H1 (cell line): ENCODE measurements at regions not wholly inside any gene's neighbourhood (a gene's known extent, or its start where the extent isn't known, plus 50 kb on each side); places are given as distances from the start of the nearest gene placed in this dataset.

Experiments
- CTCF ChIA-PET: fragments of 300-600 bp; sonication (Branson Sonifier 250); formaldehyde crosslinking; loops from one replicate; lab custom pipeline; 2021; ENCODE audit not compliant: partially characterized antibody; lab: Charles Lee
- POLR2A ChIA-PET: fragments of 300-600 bp; sonication (Branson Sonifier 250); formaldehyde crosslinking; loops from one replicate; lab custom pipeline; 2021; ENCODE audit warnings: inconsistent platforms; ENCODE audit not compliant: partially characterized antibody; lab: Charles Lee
- DNase-seq, 2 experiments: peaks; one replicate each; pipeline versions ENCODE4 v3.0.0 to v3.0.0-alpha.2; 2010 to 2022; ENCODE audit warnings: low spot score in 2 of 2, low read depth in 1 of 2, mixed read lengths in 1 of 2
- FAIRE-seq: peaks from 2 replicates; lab custom pipeline; 2011; peaks lifted over from hg19 to GRCh38; lab: Jason Lieb, UNC
- H2AFZ ChIP-seq: 2 replicates; pipeline ENCODE4 v1.8.1; 2012; ENCODE audit warnings: low read length, inconsistent platforms
- H2AK5ac ChIP-seq: 2 replicates; pipeline ENCODE4 v1.6.1; 2013; ENCODE audit warnings: low read depth, low read length
- H2BK120ac ChIP-seq: replicated peaks from 2 replicates; pipeline ENCODE3; 2013; ENCODE audit warnings: low read depth, low read length, inconsistent platforms
- H2BK12ac ChIP-seq: 2 replicates; pipeline ENCODE4 v1.6.1; 2013; ENCODE audit warnings: low read depth, low read length
- H2BK15ac ChIP-seq: 2 replicates; pipeline ENCODE4 v1.6.1; 2013; ENCODE audit warnings: low read length
- H2BK20ac ChIP-seq: 2 replicates; pipeline ENCODE4 v1.6.1; 2013; ENCODE audit warnings: low read length
- H2BK5ac ChIP-seq: 2 replicates; pipeline ENCODE4 v1.6.1; 2013; ENCODE audit warnings: low read depth, low read length
- H3K14ac ChIP-seq: 2 replicates; pipeline ENCODE4 v1.6.1; 2013; ENCODE audit warnings: inconsistent platforms; ENCODE audit not compliant: insufficient read length
- H3K18ac ChIP-seq: 2 replicates; pipeline ENCODE4 v1.6.1; 2013; ENCODE audit warnings: low read length; ENCODE audit errors: extremely low read depth
- H3K23ac ChIP-seq: 2 replicates; pipeline ENCODE4 v1.6.1; 2013; ENCODE audit warnings: inconsistent platforms; ENCODE audit not compliant: insufficient read length
- H3K23me2 ChIP-seq: 2 replicates; pipeline ENCODE4 v1.6.1; 2013; ENCODE audit warnings: low read depth, low read length
- H3K27ac ChIP-seq: 2 replicates; pipeline ENCODE4 v1.6.1; 2011; ENCODE audit warnings: low read depth, low read length, inconsistent platforms
- H3K27me3 ChIP-seq, 4 experiments: replicated peaks in 1 of 4; 1 replicate in 1 of 4; 2 replicates in 3 of 4; pipeline versions ENCODE4 v1.6.1 to v1.8.1; 2011 to 2013; ENCODE audit warnings: low read length in 3 of 4, mild to moderate bottlenecking in 3 of 4, inconsistent platforms in 2 of 4, mixed read lengths in 2 of 4, moderate library complexity in 1 of 4; ENCODE audit not compliant: control insufficient read depth in 3 of 4, insufficient read depth in 3 of 4; ENCODE audit errors: extremely low read depth in 1 of 4
- H3K36me3 ChIP-seq, 4 experiments: 2 replicates each; pipeline versions ENCODE4 v1.6.1 to v1.8.1; 2011 to 2013; ENCODE audit warnings: mild to moderate bottlenecking in 4 of 4, low read length in 3 of 4, moderate library complexity in 2 of 4, control low read depth in 1 of 4, inconsistent platforms in 1 of 4; ENCODE audit not compliant: insufficient read depth in 4 of 4, control insufficient read depth in 2 of 4
- H3K4ac ChIP-seq: replicated peaks from 2 replicates; pipeline ENCODE3; 2013; ENCODE audit warnings: low read length, low read depth, mixed read lengths, inconsistent platforms; ENCODE audit not compliant: insufficient read length
- H3K4me1 ChIP-seq, 4 experiments: replicated peaks in 1 of 4; 1 replicate in 1 of 4; 2 replicates in 3 of 4; pipeline versions ENCODE4 v1.6.1 to v1.8.1; 2011 to 2013; ENCODE audit warnings: low read length in 3 of 4, inconsistent platforms in 2 of 4, mixed read lengths in 1 of 4; ENCODE audit not compliant: insufficient read depth in 4 of 4, control insufficient read depth in 3 of 4
- H3K4me2 ChIP-seq, 2 experiments: 2 replicates each; pipeline versions ENCODE4 v1.6.1 to v1.8.1; 2011 to 2013; ENCODE audit warnings: low read depth in 2 of 2, low read length in 2 of 2, control low read depth in 1 of 2, inconsistent platforms in 1 of 2, mild to moderate bottlenecking in 1 of 2; ENCODE audit not compliant: insufficient read depth in 1 of 2
- H3K4me3 ChIP-seq, 4 experiments: fragments of 200-600, 300-600 bp in 1 of 4; sonication (generic), shearing (Covaris generic), sonication (Bioruptor Twin) in 1 of 4; 2 replicates each; pipeline versions ENCODE4 v1.5.1 to v1.8.1; 2011 to 2016; ENCODE audit warnings: low read length in 4 of 4, low read depth in 3 of 4, control low read depth in 2 of 4, inconsistent platforms in 2 of 4, mild to moderate bottlenecking in 2 of 4, mixed read lengths in 1 of 4, moderate library complexity in 1 of 4; ENCODE audit not compliant: insufficient read depth in 2 of 4; ENCODE audit errors: extremely low read depth in 1 of 4
- H3K56ac ChIP-seq: replicated peaks from 2 replicates; pipeline ENCODE3; 2013; ENCODE audit warnings: low read depth, mild to moderate bottlenecking, mixed read lengths, low read length, inconsistent platforms; ENCODE audit not compliant: insufficient read length
- H3K79me1 ChIP-seq: 2 replicates; pipeline ENCODE4 v1.6.1; 2013; ENCODE audit warnings: low read depth, low read length, control low read depth
- H3K79me2 ChIP-seq, 2 experiments: 2 replicates each; pipeline versions ENCODE4 v1.6.1 to v1.8.1; 2012 to 2013; ENCODE audit warnings: low read length in 2 of 2, mild to moderate bottlenecking in 2 of 2, inconsistent platforms in 1 of 2; ENCODE audit not compliant: insufficient read depth in 2 of 2, control insufficient read depth in 1 of 2
- H3K9ac ChIP-seq, 4 experiments: replicated peaks in 1 of 4; 1 replicate in 1 of 4; 2 replicates in 3 of 4; pipeline versions ENCODE4 v1.6.1 to v1.8.1; 2011 to 2013; ENCODE audit warnings: low read depth in 3 of 4, low read length in 3 of 4, control low read depth in 2 of 4, mild to moderate bottlenecking in 2 of 4, moderate library complexity in 2 of 4, inconsistent platforms in 1 of 4; ENCODE audit errors: extremely low read depth in 1 of 4
- H3K9me3 ChIP-seq, 2 experiments: 2 replicates each; pipeline versions ENCODE4 v1.6.1 to v1.8.1; 2012 to 2013; ENCODE audit warnings: mild to moderate bottlenecking in 2 of 2, moderate library complexity in 2 of 2, control low read depth in 1 of 2, inconsistent platforms in 1 of 2, low read depth in 1 of 2, low read length in 1 of 2, mixed read lengths in 1 of 2; ENCODE audit not compliant: insufficient read depth in 2 of 2
- H4K20me1 ChIP-seq, 2 experiments: replicated peaks in 1 of 2; 2 replicates each; pipeline versions ENCODE3 to v1.8.1; 2011 to 2013; ENCODE audit warnings: inconsistent platforms in 2 of 2, low read length in 2 of 2, mild to moderate bottlenecking in 1 of 2; ENCODE audit not compliant: insufficient read depth in 2 of 2, control insufficient read depth in 1 of 2
- H4K5ac ChIP-seq: 2 replicates; pipeline ENCODE4 v1.6.1; 2013; ENCODE audit warnings: low read length, low read depth, mixed read lengths, inconsistent platforms; ENCODE audit not compliant: insufficient read length
- H4K8ac ChIP-seq: 2 replicates; pipeline ENCODE4 v1.8.0; 2013; ENCODE audit warnings: mild to moderate bottlenecking, moderate library complexity, low read length, inconsistent platforms; ENCODE audit not compliant: insufficient read depth; ENCODE audit errors: extremely low read depth
- H4K91ac ChIP-seq: replicated peaks from 2 replicates; pipeline ENCODE3; 2013; ENCODE audit warnings: low read length, mixed read lengths, inconsistent platforms; ENCODE audit not compliant: insufficient read length
- MAFK ChIP-seq: IDR thresholded peaks from 2 replicates; pipeline ENCODE4 v1.6.1; 2012; ENCODE audit warnings: low read depth, mild to moderate bottlenecking, improper control_type of control experiment, low read length
- TF ChIP-seq, protein P1 (sequence below): IDR thresholded peaks from 2 replicates; pipeline ENCODE4 v1.6.1; 2011; ENCODE audit warnings: low read depth, mild to moderate bottlenecking, low read length; ENCODE audit not compliant: insufficient read depth

DNA sequence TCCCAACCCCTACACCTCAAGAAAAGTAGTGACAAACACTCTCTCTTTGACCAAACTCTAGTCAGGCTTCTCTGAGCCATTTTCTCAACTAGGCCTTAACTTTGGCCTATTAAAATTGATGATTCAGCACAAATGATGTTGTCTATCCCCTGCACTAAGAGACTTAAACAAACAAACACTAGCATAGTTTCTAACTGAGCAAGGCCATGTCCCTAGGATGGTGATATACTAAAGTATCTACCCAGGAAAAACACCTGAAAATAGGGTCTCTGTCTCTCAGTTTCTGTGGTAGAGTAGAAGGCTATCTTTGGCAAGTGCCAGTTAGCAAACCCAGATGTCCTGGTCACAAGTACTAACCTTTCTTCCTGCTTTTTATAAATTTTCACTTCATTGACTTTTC lies 219.7 kb upstream of the ANO3 start:
- TF ChIP-seq MAFK = peak; percentile 95
- TF ChIP-seq, protein P1, sequence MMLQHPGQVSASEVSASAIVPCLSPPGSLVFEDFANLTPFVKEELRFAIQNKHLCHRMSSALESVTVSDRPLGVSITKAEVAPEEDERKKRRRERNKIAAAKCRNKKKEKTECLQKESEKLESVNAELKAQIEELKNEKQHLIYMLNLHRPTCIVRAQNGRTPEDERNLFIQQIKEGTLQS = no peak
- Histone ChIP-seq H2AFZ (no peak overlapping the region), H3K79me2 (no peaks in the 10 kb centered on the region), H2BK20ac (no peak overlapping the region), H3K9ac (no peak overlapping the region), H2BK5ac (no peak overlapping the region), H3K27me3 (no peaks in the 10 kb centered on the region), H3K18ac (no peak overlapping the region), H3K4me3 (no peak overlapping the region), H4K5ac (no peak overlapping the region), H4K8ac (no peak overlapping the region), H4K91ac (no peak overlapping the region), H2AK5ac (no peak overlapping the region), H3K4me2 (no peak overlapping the region), H2BK12ac (no peak overlapping the region), H3K4ac (no peak overlapping the region), H3K56ac (no peak overlapping the region), H4K20me1 (no peaks in the 10 kb centered on the region), H2BK120ac (no peak overlapping the region), H3K23me2 (no peaks in the 10 kb centered on the region), H3K4me1 (no peaks in the 10 kb centered on the region), H3K23ac (no peak overlapping the region), H3K36me3 (no peaks in the 10 kb centered on the region), H3K79me1 (no peaks in the 10 kb centered on the region), H3K9me3 (peaks cover 6 to 7% of the 10 kb centered on the region in 2 experiments; a peak in 2 of 4 replicates), H3K14ac (no peak overlapping the region), H3K27ac (no peak overlapping the region), H2BK15ac (no peak overlapping the region)
- POLR2A ChIA-PET = no interaction called here
- DNase-seq (no peak), FAIRE-seq (no peak)
- CTCF ChIA-PET = no interaction called here
